ENCODE measurements at regions not wholly inside any gene's neighbourhood (a gene's known extent, or its start where the extent isn't known, plus 50 kb on each side); places are given as distances from the start of the nearest gene placed in this dataset.

GRCh38 chr20:57879437-57879778 is 169.6 kb upstream of the PMEPA1 start:
- H3K27ac ChIP-seq = no peak overlapping the region
- no peak for TF ChIP-seq ZFX (IDR thresholded peaks at IDR 0.05; ENCODE audit: borderline replicate concordance)
- TF ChIP-seq CTCF (IDR thresholded peaks at IDR 0.05) = no peak

GRCh38 chr20:57878786-57879424 is 169.1 kb upstream of the PMEPA1 start:
- H3K27ac ChIP-seq = no peak overlapping the region
- no peak for TF ChIP-seq CTCF (IDR thresholded peaks at IDR 0.05)
- no peak for TF ChIP-seq ZFX (IDR thresholded peaks at IDR 0.05; ENCODE audit: borderline replicate concordance)

- TF ChIP-seq ZFX (IDR thresholded peaks at IDR 0.05; ENCODE audit: borderline replicate concordance) = no peak
- TF ChIP-seq CTCF (IDR thresholded peaks at IDR 0.05) = no peak
- H3K27ac ChIP-seq = no peak overlapping the region
Measured at GRCh38 chr20:57877995-57878394, 168.2 kb upstream of the PMEPA1 start.

GRCh38 chr20:57877131-57877824 is 167.5 kb upstream of the PMEPA1 start:
- TF ChIP-seq CTCF (IDR thresholded peaks at IDR 0.05) = no peak
- no peak for TF ChIP-seq ZFX (IDR thresholded peaks at IDR 0.05; ENCODE audit: borderline replicate concordance)
- no peak overlapping the region for H3K27ac ChIP-seq

- H3K27ac ChIP-seq = no peak overlapping the region
- no peak for TF ChIP-seq CTCF (IDR thresholded peaks at IDR 0.05)
- no peak for TF ChIP-seq ZFX (IDR thresholded peaks at IDR 0.05; ENCODE audit: borderline replicate concordance)
Measured at GRCh38 chr20:57876163-57876562, 166.3 kb upstream of the PMEPA1 start.

- H3K27ac ChIP-seq = no peak overlapping the region
- TF ChIP-seq ZFX (IDR thresholded peaks at IDR 0.05; ENCODE audit: borderline replicate concordance) (no peak), CTCF (IDR thresholded peaks at IDR 0.05) (no peak)
Measured at GRCh38 chr20:57874141-57874540, 164.3 kb upstream of the PMEPA1 start.

- H3K27ac ChIP-seq = no peak overlapping the region
- TF ChIP-seq ZFX (IDR thresholded peaks at IDR 0.05; ENCODE audit: borderline replicate concordance) (no peak), CTCF (IDR thresholded peaks at IDR 0.05) (no peak)
Measured at GRCh38 chr20:57872816-57873409, 163.1 kb upstream of the PMEPA1 start.

All from 22Rv1 (cell line).